ENCODE measurements at regions not wholly inside any gene's neighbourhood (a gene's known extent, or its start where the extent isn't known, plus 50 kb on each side); places are given as distances from the start of the nearest gene placed in this dataset.

DNA sequence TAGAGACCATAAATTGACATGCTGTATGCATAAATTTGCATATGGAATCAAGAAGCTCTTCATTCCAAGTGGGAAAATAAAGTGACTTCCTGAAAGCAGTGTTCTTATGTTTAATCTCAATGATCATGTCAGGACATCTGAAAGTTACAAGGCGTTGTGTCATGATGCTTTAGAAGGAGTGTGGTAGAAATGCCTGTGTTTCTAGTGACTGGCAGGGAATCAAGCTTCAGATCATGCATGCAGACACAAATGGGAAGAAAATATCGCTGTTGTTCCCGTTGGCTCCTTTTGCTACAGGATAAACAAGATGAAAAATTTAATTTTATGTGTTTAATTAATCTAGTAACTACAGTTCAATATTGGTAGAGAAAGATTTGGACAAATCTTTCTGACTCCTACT lies 298.1 kb upstream of the SYT1 start:
- TF ChIP-seq CTCF (conservative IDR thresholded peaks at IDR 0.05 in 1 of 2, IDR thresholded peaks at IDR 0.05 in 1 of 2; ENCODE audit: extremely low read depth in 1 of 2, insufficient read depth in 1 of 2, low read depth in 1 of 2, low read length in 2 of 2) (no peak), EZH2 (IDR thresholded peaks at IDR 0.05; ENCODE audit: borderline replicate concordance, low read length) (no peak)

Measured in mammary epithelial cell (primary cell).